Stimulated activated CD4-positive, alpha-beta T cell treated with anti-CD3 and anti-CD28 coated beads, Interleukin-12 subunit alpha, Interleukin-12 subunit beta, amount 100 ng/mL, for 4 hours (primary cell): ENCODE measurements at regions not wholly inside any gene's neighbourhood (a gene's known extent, or its start where the extent isn't known, plus 50 kb on each side); places are given as distances from the start of the nearest gene placed in this dataset.

Source experiments
- DNase-seq: peaks from one replicate; pipeline ENCODE4 v3.0.0-alpha.2; 2020

GRCh38 chr3:188046561-188047211 lies 107.3 kb upstream of the LPP start:
- DNase-seq, result no peak

- DNase-seq, result no peak
Measured at GRCh38 chr3:188047536-188047935, 106.4 kb upstream of the LPP start.

- no peak for DNase-seq
Measured at GRCh38 chr3:188049606-188050530, 104.1 kb upstream of the LPP start.

- DNase-seq, result no peak
Measured at GRCh38 chr3:188051801-188052168, 102.2 kb upstream of the LPP start.

GRCh38 chr3:188052169-188053035 lies 101.6 kb upstream of the LPP start:
- no peak for DNase-seq

GRCh38 chr3:188053036-188053340 lies 101.0 kb upstream of the LPP start:
- no peak for DNase-seq

GRCh38 chr3:188053710-188054380 lies 100.1 kb upstream of the LPP start:
- DNase-seq, result no peak

GRCh38 chr3:188054541-188054940 lies 99.4 kb upstream of the LPP start:
- DNase-seq, result no peak

- DNase-seq, result no peak
Measured at GRCh38 chr3:188055388-188055787, 98.6 kb upstream of the LPP start.

GRCh38 chr3:188057124-188057523 lies 96.8 kb upstream of the LPP start:
- DNase-seq, result no peak

GRCh38 chr3:188058569-188059184 lies 95.3 kb upstream of the LPP start:
- no peak for DNase-seq

- DNase-seq, result no peak
Measured at GRCh38 chr3:188059351-188059750, 94.6 kb upstream of the LPP start.

- DNase-seq, result no peak
Measured at GRCh38 chr3:188060264-188060835, 93.6 kb upstream of the LPP start.

GRCh38 chr3:188060840-188061544 lies 93.0 kb upstream of the LPP start:
- peak; percentile 44 for DNase-seq

GRCh38 chr3:188062216-188062615 lies 91.7 kb upstream of the LPP start:
- DNase-seq, result no peak

- no peak for DNase-seq
Measured at GRCh38 chr3:188064831-188065493, 89.0 kb upstream of the LPP start.

- no peak for DNase-seq
Measured at GRCh38 chr3:188066141-188066540, 87.8 kb upstream of the LPP start.

- DNase-seq, result no peak
Measured at GRCh38 chr3:188067932-188068331, 86.0 kb upstream of the LPP start.

GRCh38 chr3:188068342-188068741 lies 85.6 kb upstream of the LPP start:
- DNase-seq, result no peak

GRCh38 chr3:188071636-188072035 lies 82.3 kb upstream of the LPP start:
- DNase-seq, result no peak

- DNase-seq, result no peak
Measured at GRCh38 chr3:188076176-188076575, 77.8 kb upstream of the LPP start.
